Stimulated activated naive B cell treated with anti-CD40 and anti-IgM and Interleukin-4, amounts not matched to agents 10 μg/mL and 1 μg/mL and 100 μg/mL, for 72 hours (primary cell): ENCODE measurements at regions not wholly inside any gene's neighbourhood (a gene's known extent, or its start where the extent isn't known, plus 50 kb on each side); places are given as distances from the start of the nearest gene placed in this dataset.

Source experiments
- ATAC-seq, 2 donors: fragments of 150-1000 bp; cut with Tn5 transposase; replicated peaks; 2 replicates each; pipeline ENCODE4 v1.10.0; 2021; ENCODE audit warnings: moderate library complexity in 1 of 2
- DNase-seq: peaks from one replicate; pipeline ENCODE4 v3.0.0; 2021
- H3K27ac Mint-ChIP-seq: one replicate; pipeline ENCODE4 v1.8.0; 2022; ENCODE audit warnings: mild to moderate bottlenecking, mixed read lengths
- H3K27me3 Mint-ChIP-seq, 2 donors: one replicate each; pipeline ENCODE4 v1.8.0; 2022; ENCODE audit warnings: mixed read lengths in 2 of 2
- H3K36me3 Mint-ChIP-seq, 2 donors: one replicate each; pipeline ENCODE4 v1.8.0; 2022; ENCODE audit warnings: mixed read lengths in 2 of 2, mild to moderate bottlenecking in 1 of 2
- H3K4me1 Mint-ChIP-seq, 2 donors: one replicate each; pipeline ENCODE4 v1.8.0; 2022; ENCODE audit warnings: mixed read lengths in 2 of 2, mild to moderate bottlenecking in 1 of 2
- H3K4me3 Mint-ChIP-seq, 2 donors: one replicate each; pipeline ENCODE4 v1.8.0; 2022; ENCODE audit warnings: mild to moderate bottlenecking in 2 of 2, mixed read lengths in 2 of 2, moderate library complexity in 1 of 2
- H3K9me3 Mint-ChIP-seq, 2 donors: one replicate each; pipeline ENCODE4 v1.8.0; 2022; ENCODE audit warnings: mixed read lengths in 2 of 2, mild to moderate bottlenecking in 1 of 2

DNA sequence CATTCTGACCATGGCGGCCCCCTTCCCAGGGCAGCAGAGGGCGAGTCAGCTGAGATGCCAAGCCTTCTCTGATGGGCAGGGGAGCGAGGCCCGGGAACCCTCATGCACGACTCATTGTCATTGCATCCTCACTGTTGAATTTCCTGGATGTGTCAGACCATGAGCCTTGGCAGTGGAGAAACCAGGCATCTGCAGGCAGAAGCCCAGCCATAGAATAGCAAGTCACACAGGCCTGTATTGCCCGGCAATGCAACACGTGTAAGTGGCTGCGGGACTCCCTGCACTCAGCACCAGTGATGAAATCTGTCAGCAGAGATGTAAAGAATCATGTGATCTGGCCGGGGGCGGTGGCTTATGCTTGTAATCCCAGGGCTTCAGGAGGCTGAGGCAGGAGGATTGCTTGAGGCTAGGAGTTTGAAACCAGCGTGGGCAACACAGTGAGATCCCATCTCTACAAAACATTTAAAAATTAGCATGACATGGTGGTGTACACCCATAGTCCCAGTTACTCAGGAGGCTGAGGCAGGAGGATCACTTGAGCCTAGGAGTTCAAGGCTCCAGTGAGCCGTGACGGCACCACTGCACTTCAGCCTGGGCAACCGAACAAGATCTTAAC, 199.7 kb downstream of the KATNAL1 start:
- no peak for ATAC-seq

DNA sequence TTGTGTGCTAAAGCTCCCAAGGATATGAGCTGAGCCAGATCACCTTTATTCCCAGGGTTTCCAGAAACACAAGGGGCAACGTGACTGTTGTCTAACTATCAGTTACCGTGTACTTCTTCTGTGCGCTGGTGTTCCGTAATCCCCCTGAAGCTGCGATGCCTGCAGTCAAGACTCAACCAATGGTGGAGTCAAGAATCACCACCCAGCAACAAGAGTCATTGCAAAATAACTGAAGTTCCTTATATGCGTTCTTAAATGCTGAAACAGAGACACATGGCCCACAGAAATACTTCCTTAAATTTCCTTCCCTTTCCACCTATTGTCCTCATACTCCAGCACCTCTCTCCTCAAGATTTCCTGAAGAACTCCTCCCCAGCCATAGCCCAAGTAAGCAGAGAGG, 200.2 kb downstream of the KATNAL1 start:
- ATAC-seq (no peak), DNase-seq (no peak)
- no peaks in the 10 kb centered on the region for H3K36me3 Mint-ChIP-seq
- H3K27ac Mint-ChIP-seq, result no peak overlapping the region
- H3K27me3 Mint-ChIP-seq, result peaks cover 8 to 11% of the 10 kb centered on the region in 2 donors
- H3K9me3 Mint-ChIP-seq, result no peaks in the 10 kb centered on the region
- peaks cover 0 to 2% of the 10 kb centered on the region in 2 donors for H3K4me1 Mint-ChIP-seq
- H3K4me3 Mint-ChIP-seq, result no peak overlapping the region

More for the DNA sequence above, 199.7 kb downstream of the KATNAL1 start:
- DNase-seq, result no peak
- H3K27me3 Mint-ChIP-seq, result peaks cover 4 to 6% of the 10 kb centered on the region in 2 donors
- no peak overlapping the region for H3K27ac Mint-ChIP-seq
- peaks cover 3% of the 10 kb centered on the region in 2 donors for H3K4me1 Mint-ChIP-seq
- H3K9me3 Mint-ChIP-seq, result no peaks in the 10 kb centered on the region
- no peaks in the 10 kb centered on the region for H3K36me3 Mint-ChIP-seq
- H3K4me3 Mint-ChIP-seq, result no peak overlapping the region

DNA sequence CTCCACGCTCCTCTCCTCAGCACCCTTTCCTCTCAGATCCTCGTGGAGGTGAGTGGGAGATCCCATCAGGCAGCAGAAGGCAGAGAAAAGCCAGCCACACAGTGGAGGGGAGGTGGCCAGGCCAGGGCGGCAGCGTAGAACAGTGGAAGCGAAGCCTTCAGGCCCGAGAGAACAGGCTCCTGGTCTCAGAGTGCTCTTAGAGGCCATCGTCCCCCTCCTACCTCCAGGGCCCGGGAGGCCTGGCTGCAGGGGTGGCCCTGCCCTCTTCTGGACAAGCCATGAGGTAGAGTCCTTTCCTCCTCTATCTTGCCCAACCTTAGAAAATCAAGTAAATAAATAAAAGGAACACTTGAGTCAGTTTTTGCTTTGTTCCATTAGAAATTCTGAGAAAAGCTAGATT, 202.0 kb downstream of the KATNAL1 start:
- DNase-seq, result no peak
- no peak overlapping the region for H3K4me3 Mint-ChIP-seq
- no peak overlapping the region for H3K27ac Mint-ChIP-seq
- ATAC-seq, result no peak
- H3K27me3 Mint-ChIP-seq, result peaks cover 4 to 6% of the 10 kb centered on the region in 2 donors
- no peaks in the 10 kb centered on the region for H3K9me3 Mint-ChIP-seq
- H3K36me3 Mint-ChIP-seq, result no peaks in the 10 kb centered on the region
- H3K4me1 Mint-ChIP-seq, result no peaks in the 10 kb centered on the region

DNA sequence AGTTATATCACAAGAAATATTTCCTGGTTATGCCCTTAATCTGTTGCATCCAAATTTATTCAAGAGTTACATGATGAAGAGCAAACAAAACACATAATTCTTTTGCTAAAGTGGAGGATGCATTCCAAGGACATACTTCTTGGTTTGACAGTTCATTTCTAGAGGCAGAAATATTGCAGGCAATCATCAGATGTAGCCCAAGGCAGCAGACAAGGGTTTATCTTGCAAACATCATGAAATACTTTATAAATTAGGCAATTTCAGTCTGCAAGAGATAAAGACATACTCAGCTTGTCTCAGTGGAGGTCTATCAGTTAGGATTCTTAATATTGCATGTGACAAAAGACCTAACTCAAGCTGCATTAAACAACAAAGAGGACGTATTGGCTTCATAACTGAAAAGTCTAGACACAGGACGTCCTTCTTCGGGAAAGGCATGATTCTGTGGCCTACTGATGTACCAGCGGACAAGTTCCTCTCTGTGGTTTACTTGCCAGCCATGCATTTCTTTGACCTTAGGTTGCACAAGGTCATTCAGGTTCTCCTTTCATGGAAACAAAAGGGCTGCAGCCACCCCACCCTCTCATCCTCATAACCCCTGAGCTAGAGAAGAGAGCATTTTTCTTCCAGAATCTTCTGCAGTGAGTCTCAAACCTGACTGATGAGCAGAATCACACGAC, 204.1 kb downstream of the KATNAL1 start:
- no peaks in the 10 kb centered on the region for H3K9me3 Mint-ChIP-seq
- ATAC-seq (no peak), DNase-seq (no peak)
- H3K27ac Mint-ChIP-seq, result no peak overlapping the region
- H3K4me1 Mint-ChIP-seq, result no peaks in the 10 kb centered on the region
- H3K36me3 Mint-ChIP-seq, result no peaks in the 10 kb centered on the region
- no peak overlapping the region for H3K4me3 Mint-ChIP-seq
- peaks cover 4 to 6% of the 10 kb centered on the region in 2 donors for H3K27me3 Mint-ChIP-seq

DNA sequence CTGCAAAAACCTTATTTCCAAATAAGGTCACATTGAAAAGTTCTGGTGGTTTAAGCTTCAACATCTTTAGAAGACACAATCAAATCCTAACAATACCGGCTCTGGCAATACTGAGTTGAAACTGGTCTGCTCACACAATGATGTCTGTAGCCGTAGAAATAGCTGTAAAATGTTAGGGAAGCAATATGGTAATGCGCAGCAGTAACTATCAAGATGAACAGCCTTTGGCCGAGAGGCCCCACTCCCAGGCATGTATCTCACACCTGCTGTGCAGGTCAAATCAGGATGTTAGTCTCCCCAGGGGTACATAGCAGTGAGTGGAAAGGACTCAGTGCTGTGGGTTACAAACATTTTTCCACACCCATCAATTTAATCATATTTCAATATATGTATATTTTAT, 207.1 kb downstream of the KATNAL1 start:
- Mint-ChIP-seq H3K36me3 (no peaks in the 10 kb centered on the region), H3K27ac (no peak overlapping the region), H3K4me3 (no peak overlapping the region), H3K27me3 (peaks cover 4 to 6% of the 10 kb centered on the region in 2 donors), H3K4me1 (no peaks in the 10 kb centered on the region), H3K9me3 (no peaks in the 10 kb centered on the region)
- ATAC-seq (no peak), DNase-seq (no peak)

DNA sequence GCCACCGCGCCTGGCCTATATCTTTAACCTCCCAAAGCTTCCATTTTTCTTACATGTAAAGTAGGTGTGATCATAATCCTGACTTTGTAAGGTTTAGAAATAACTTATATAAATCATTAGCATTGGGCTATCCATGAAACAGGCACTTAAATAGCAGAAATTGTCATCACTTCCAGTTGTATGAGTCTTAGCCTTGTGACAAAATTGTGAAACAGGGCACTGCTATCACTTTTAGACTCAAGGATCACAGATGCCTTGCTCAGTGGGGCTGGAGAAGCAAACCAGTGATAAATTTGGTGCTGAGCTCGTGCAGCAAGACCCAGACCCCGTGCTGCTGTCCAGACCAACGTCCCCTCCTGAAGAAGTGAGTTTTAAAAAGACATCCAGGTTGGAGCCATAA, 209.7 kb downstream of the KATNAL1 start:
- ATAC-seq (no peak), DNase-seq (no peak)
- Mint-ChIP-seq H3K27me3 (peaks cover 4 to 6% of the 10 kb centered on the region in 2 donors), H3K4me1 (no peaks in the 10 kb centered on the region), H3K9me3 (no peaks in the 10 kb centered on the region), H3K27ac (no peak overlapping the region), H3K36me3 (no peaks in the 10 kb centered on the region), H3K4me3 (no peak overlapping the region)

DNA sequence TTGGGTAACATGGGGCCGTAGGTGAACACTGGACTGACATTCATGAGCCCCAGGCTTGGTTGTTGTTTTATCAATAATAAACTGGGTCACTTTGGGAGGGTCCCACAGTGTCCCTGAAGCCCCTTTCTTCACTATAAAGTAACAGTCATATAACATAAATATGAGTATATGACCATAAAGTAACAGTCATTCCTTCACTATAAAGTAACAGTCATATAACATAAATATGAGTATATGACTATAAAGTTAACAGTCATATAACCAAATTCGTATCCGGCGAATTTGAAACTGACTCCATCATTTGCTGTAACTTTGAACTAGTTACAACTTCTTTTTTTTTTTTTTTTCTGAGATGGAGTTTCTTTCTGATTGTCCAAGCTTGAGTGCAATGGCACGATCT, 210.3 kb downstream of the KATNAL1 start:
- Mint-ChIP-seq H3K36me3 (no peaks in the 10 kb centered on the region), H3K27ac (no peak overlapping the region), H3K4me3 (no peak overlapping the region), H3K9me3 (no peaks in the 10 kb centered on the region), H3K27me3 (peaks cover 0 to under 1% of the 10 kb centered on the region in 2 donors), H3K4me1 (peaks cover 0 to 1% of the 10 kb centered on the region in 2 donors)
- no peak for DNase-seq
- no peak for ATAC-seq

DNA sequence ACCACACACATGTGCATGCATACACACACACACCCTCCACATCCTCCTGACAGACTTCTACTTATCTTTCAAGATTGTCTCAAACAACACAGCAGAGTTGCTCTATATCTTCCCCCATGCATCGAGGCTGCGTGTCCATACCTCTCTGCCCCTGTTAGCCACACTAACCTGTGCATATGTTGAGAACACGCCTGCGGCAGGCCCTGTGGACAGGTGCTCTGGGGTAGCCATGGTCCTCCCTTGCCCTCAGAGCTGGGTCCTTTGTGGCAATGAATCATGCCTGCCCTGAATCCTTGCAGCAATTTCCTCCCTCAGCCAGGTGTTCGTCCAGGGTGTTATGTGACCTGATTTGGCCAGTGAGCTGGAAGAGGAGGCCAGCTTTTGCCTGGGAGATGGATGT, 213.3 kb downstream of the KATNAL1 start:
- H3K4me1 Mint-ChIP-seq, result peaks cover 0 to 5% of the 10 kb centered on the region in 2 donors
- ATAC-seq (no peak), DNase-seq (no peak)
- H3K27ac Mint-ChIP-seq, result no peak overlapping the region
- no peak overlapping the region for H3K4me3 Mint-ChIP-seq
- no peaks in the 10 kb centered on the region for H3K27me3 Mint-ChIP-seq
- H3K9me3 Mint-ChIP-seq, result no peaks in the 10 kb centered on the region
- H3K36me3 Mint-ChIP-seq, result no peaks in the 10 kb centered on the region

DNA sequence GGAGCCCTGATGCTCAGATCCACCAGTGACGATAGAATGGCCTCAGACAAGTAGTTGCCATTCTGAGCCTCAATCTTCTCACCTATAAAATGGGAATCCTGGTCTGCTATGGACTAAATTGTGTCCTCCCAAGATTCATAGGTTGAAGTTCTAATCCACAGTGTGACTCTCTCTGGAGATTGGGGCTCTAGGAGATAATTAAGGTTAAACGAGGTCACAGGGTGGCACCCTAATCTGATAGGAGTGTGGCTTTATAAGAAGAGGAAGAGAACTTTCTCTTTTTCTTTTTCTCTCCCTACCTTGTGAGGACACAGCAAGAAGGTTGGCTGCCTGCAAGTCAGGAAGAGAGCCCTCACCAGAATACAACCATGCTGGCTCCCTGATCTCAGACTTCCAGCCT, 214.1 kb downstream of the KATNAL1 start:
- Mint-ChIP-seq H3K36me3 (no peaks in the 10 kb centered on the region), H3K9me3 (peaks cover 0 to 2% of the 10 kb centered on the region in 2 donors), H3K27ac (no peak overlapping the region), H3K4me3 (no peak overlapping the region), H3K27me3 (no peaks in the 10 kb centered on the region), H3K4me1 (peaks cover 3 to 5% of the 10 kb centered on the region in 2 donors)
- ATAC-seq (no peak), DNase-seq (no peak)

DNA sequence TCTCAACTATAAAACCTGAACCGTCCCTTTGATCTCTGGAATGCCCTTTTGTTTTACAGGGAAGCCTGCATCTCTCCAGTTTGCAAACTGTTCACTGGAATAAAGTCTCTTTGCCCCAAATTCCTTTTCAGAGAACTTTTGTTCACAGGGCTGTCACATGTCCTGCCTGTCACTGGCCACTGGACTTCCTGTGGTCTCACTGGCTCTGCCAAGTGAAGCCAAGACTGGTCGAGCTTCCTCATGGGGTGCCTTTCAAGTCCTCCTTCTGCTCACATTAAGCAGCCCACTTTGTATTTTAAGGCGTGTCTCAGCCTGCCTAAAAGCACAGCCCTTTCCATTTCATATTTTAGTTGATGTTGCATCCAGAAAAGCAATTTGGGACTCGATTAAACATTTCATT, 215.7 kb downstream of the KATNAL1 start:
- H3K4me3 Mint-ChIP-seq, result no peak overlapping the region
- H3K36me3 Mint-ChIP-seq, result no peaks in the 10 kb centered on the region
- H3K4me1 Mint-ChIP-seq, result peaks cover 3 to 5% of the 10 kb centered on the region in 2 donors
- H3K27me3 Mint-ChIP-seq, result no peaks in the 10 kb centered on the region
- ATAC-seq (no peak), DNase-seq (no peak)
- no peak overlapping the region for H3K27ac Mint-ChIP-seq
- H3K9me3 Mint-ChIP-seq, result peaks cover 0 to 3% of the 10 kb centered on the region in 2 donors

DNA sequence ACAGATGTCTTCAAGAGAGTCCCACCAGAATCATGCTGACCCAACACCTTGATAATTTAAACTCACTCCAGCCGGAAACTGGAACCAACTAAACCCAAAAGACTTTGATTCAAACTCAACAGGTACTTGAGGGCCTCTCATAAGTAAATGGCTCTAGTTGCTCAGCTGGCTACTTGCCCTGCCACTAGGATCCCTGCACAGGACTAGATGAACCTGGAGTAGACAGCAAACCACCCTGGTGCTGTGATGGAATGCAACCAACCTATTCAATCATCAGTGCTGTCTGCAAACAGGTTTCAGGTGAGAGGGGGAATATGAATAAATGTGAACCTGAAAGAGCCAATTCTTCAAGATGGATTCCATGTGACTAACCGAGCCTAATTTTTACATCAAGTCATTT, 216.3 kb downstream of the KATNAL1 start:
- no peak overlapping the region for H3K27ac Mint-ChIP-seq
- H3K4me3 Mint-ChIP-seq, result no peak overlapping the region
- no peaks in the 10 kb centered on the region for H3K36me3 Mint-ChIP-seq

DNA sequence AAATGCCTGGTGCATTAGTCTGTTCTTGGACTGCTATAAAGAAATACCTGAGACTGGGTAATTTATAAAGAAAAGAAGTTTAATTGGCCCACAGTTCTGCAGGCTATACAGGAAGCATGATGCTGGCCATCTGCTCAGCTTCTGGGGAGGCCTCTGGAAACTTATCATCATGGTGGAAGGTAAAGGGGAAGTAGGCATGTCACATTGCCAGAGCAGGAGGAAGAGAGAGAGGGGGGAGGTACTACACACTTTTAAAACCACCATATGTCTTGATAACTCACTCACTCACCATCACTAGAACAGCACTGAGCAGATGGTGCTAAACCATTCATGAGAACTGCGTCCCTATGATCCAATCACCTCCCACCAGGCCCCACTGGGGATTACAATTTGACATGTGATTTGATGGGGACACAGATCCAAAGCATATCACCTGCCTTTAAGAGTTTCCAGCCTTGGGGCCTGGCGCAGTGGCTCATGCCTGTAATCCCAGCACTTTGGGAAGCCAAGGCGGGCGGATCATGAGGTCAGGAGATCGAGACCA, 219.0 kb downstream of the KATNAL1 start:
- Mint-ChIP-seq H3K9me3 (peaks cover 0 to 3% of the 10 kb centered on the region in 2 donors), H3K4me1 (peaks cover 3 to 5% of the 10 kb centered on the region in 2 donors), H3K27me3 (peaks cover 3 to 11% of the 10 kb centered on the region in 2 donors), H3K36me3 (no peaks in the 10 kb centered on the region), H3K27ac (peak overlapping the region; percentile 14), H3K4me3 (no peak overlapping the region)
- ATAC-seq (peak; percentile 79 to 90), DNase-seq (peak; percentile 9)

More for the DNA sequence above, 216.3 kb downstream of the KATNAL1 start:
- peaks cover 0 to 4% of the 10 kb centered on the region in 2 donors for H3K27me3 Mint-ChIP-seq
- peaks cover 0 to 3% of the 10 kb centered on the region in 2 donors for H3K9me3 Mint-ChIP-seq
- DNase-seq (no peak), ATAC-seq (no peak)
- peaks cover 3 to 5% of the 10 kb centered on the region in 2 donors for H3K4me1 Mint-ChIP-seq

DNA sequence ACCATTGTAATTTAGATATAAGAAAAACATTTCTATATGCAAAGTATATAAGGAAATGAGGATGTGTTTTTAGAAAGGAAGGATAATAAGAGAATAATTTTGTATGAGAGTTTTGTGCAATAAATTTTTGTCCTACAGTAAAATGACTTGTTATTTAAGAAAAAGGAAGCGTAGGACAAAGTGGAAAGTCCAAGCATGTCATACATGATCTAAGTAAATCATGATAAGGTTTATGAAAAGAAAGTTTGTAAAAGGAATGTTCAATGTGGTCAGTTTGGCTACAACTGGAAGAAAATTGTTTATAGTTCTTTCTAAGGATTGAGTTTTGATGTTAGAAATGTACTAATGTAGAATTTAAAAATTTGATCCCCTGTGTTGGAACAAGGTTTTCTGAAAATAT, 222.3 kb downstream of the KATNAL1 start:
- no peak overlapping the region for H3K4me3 Mint-ChIP-seq
- H3K4me1 Mint-ChIP-seq, result peaks cover 0 to 3% of the 10 kb centered on the region in 2 donors
- H3K27me3 Mint-ChIP-seq, result peaks cover 9 to 13% of the 10 kb centered on the region in 2 donors
- peaks cover 0 to 9% of the 10 kb centered on the region in 2 donors for H3K9me3 Mint-ChIP-seq
- H3K36me3 Mint-ChIP-seq, result no peaks in the 10 kb centered on the region
- no peak overlapping the region for H3K27ac Mint-ChIP-seq
- ATAC-seq (no peak), DNase-seq (no peak)

DNA sequence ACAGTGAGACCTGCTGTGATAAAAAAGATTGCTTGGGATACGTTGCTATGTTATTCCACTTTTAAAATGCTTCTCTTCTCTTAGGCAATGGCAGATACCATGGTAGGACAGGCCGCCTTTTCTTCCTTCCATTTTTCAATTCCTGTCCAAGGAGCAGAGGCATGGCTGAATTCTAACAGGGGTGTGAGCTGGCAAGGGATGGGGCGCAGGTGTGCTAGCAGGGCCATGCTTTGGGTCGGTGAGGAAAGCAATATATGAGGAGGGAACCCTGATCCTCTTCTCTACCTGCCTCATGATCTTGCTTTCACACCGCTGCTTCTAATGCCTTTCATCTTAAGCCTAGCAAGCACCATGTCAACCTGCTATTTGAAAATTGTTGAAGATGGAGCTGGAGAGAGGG, 225.0 kb downstream of the KATNAL1 start:
- Mint-ChIP-seq H3K4me3 (no peak overlapping the region), H3K36me3 (no peaks in the 10 kb centered on the region), H3K4me1 (no peaks in the 10 kb centered on the region), H3K27ac (no peak overlapping the region), H3K27me3 (peaks cover 9 to 13% of the 10 kb centered on the region in 2 donors), H3K9me3 (peaks cover 0 to 6% of the 10 kb centered on the region in 2 donors)
- ATAC-seq (no peak), DNase-seq (no peak)

DNA sequence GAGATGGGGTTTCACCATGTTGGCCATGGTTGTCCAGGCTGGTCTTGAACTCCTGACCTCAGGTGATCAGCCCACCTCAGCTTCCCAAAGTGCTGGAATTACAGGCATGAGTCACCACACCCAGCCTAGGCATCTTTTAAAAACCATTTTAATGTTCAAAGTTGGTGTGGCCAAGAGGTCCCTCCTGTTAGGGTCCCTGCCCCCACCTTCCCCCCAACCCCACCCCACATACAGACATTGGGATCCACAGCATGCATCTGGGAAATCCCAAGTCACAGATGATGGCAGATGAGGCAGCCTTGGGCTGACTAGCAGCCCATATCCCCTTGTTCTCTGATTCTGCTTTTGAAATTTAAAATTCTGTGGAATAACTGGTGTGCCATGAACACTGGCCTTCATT, 226.0 kb downstream of the KATNAL1 start:
- no peaks in the 10 kb centered on the region for H3K36me3 Mint-ChIP-seq
- no peak overlapping the region for H3K27ac Mint-ChIP-seq
- no peaks in the 10 kb centered on the region for H3K4me1 Mint-ChIP-seq
- ATAC-seq (no peak), DNase-seq (no peak)
- H3K9me3 Mint-ChIP-seq, result peaks cover 0 to 6% of the 10 kb centered on the region in 2 donors
- peaks cover 9 to 12% of the 10 kb centered on the region in 2 donors for H3K27me3 Mint-ChIP-seq
- H3K4me3 Mint-ChIP-seq, result no peak overlapping the region
